Erythroblast (primary cell): ENCODE measurements at regions not wholly inside any gene's neighbourhood (a gene's known extent, or its start where the extent isn't known, plus 50 kb on each side); places are given as distances from the start of the nearest gene placed in this dataset.

Source experiments
- GATA1 ChIP-seq: IDR thresholded peaks from 2 replicates; pipeline ENCODE4 v1.6.1; 2011; ENCODE audit warnings: low read depth, mild to moderate bottlenecking, control low read depth, low read length, moderate library complexity
- POLR2A ChIP-seq: IDR thresholded peaks from 2 replicates; pipeline ENCODE4 v1.6.1; 2011; ENCODE audit warnings: mild to moderate bottlenecking, low read length

- TF ChIP-seq POLR2A (no peak), GATA1 (no peak)
Observed at GRCh38 chr1:65691972-65692371, 100.7 kb upstream of the PDE4B start.
